Left lung (tissue), 4 donors: ENCODE measurements at regions not wholly inside any gene's neighbourhood (a gene's known extent, or its start where the extent isn't known, plus 50 kb on each side); places are given as distances from the start of the nearest gene placed in this dataset.
"Not testable (repeated sequence)": the region's sequence is repeated elsewhere in the genome, so short reads cannot be mapped to it uniquely, and the experiment has no call there.

Source experiments
- ATAC-seq: fragments of 200-7000 bp; cut with Tn5 transposase; one replicate; pipeline ENCODE4 v1.9.1; 2020; ENCODE audit warnings: moderate library complexity
- DNase-seq, 4 donors: peaks; one replicate each; pipeline ENCODE4 v3.0.0-alpha.2; 2013 to 2020
- H3K27ac ChIP-seq, 2 donors: fragments of 200-600 bp; sonication (generic) in 1 of 2; one replicate each; pipeline versions ENCODE4 v1.5.0 to v1.8.0; 2020 to 2021
- H3K27me3 ChIP-seq, 2 donors: fragments of 200-600 bp; sonication (generic) in 1 of 2; one replicate each; pipeline versions ENCODE4 v1.5.0 to v1.8.0; 2020 to 2021
- H3K36me3 ChIP-seq, 2 donors: fragments of 200-600 bp; sonication (generic) in 1 of 2; one replicate each; pipeline versions ENCODE4 v1.5.0 to v1.8.0; 2020 to 2021
- H3K4me1 ChIP-seq, 2 donors: fragments of 200-600 bp; one replicate each; pipeline ENCODE4 v1.8.0; 2021
- H3K4me3 ChIP-seq, 2 donors: fragments of 200-600 bp; sonication (generic) in 1 of 2; one replicate each; pipeline versions ENCODE4 v1.5.0 to v1.8.0; 2020 to 2021; ENCODE audit warnings: mild to moderate bottlenecking in 1 of 2
- H3K9me3 ChIP-seq, 2 donors: fragments of 200-600 bp; sonication (generic) in 1 of 2; one replicate each; pipeline versions ENCODE4 v1.5.0 to v1.8.0; 2020 to 2021
- CTCF ChIP-seq, 2 donors: fragments of 200-600 bp; sonication (generic) in 1 of 2; IDR thresholded peaks; one replicate each; pipeline versions ENCODE4 v1.5.0 to v1.8.0; 2021; ENCODE audit warnings: antibody characterized with exemption in 2 of 2
- intact Hi-C, 2 donors: fragments of 100-400 bp; cut with DNase I; formaldehyde crosslinking; loops; one replicate each; pipeline versions ENCODE4 v1.11.2 to v1.14.2; 2022
- donor health status: DM: no; HTN: yes; CAD: no.
- donor health status: DM: no; HTN: no; CAD: no.

DNA sequence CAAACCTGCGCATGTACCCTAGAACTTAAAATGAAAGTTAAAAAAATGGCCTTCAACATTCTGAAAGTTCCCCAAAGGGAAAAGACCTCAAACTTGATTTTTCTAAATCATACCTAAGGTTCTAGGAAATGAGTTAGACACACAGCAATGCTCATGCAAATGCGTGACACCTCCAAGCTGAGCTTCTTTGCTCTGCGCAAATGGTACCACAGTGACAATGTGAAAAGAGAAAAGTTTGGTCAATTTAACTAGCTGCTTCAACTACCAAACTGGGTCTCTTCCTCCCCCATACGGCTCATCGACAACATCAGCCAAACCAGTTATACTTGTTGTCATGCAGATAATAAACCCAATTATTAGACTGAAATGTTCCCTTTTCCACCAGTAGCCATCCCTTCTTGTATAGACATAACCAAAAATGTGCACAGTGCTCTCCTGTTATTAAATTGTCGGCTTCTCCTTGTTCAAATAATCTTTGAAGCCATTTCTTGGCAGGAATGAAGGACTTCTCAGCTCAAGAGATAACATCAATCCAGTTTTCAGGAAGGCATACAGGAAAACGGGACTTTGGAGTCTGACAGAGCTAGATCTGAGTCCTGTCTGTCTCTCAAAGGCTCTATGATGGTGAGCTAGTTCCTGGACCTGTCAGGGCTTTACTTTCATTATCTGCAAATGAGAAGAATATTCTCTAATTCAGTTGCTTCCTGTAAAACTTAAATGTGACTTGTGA, 185.6 kb upstream of the NR3C1 start:
- H3K36me3 ChIP-seq = no peaks in the 10 kb centered on the region
- H3K27ac ChIP-seq = no peak overlapping the region
- DNase-seq = no peak
- ATAC-seq = no peak
- no peak overlapping the region for H3K4me3 ChIP-seq
- H3K27me3 ChIP-seq = no peaks in the 10 kb centered on the region
- intact Hi-C loops = no loop called here
- peaks cover 0 to 13% of the 10 kb centered on the region in 2 donors for H3K4me1 ChIP-seq
- no peaks in the 10 kb centered on the region for H3K9me3 ChIP-seq
- no peak for TF ChIP-seq CTCF (IDR thresholded peaks at IDR 0.05)

DNA sequence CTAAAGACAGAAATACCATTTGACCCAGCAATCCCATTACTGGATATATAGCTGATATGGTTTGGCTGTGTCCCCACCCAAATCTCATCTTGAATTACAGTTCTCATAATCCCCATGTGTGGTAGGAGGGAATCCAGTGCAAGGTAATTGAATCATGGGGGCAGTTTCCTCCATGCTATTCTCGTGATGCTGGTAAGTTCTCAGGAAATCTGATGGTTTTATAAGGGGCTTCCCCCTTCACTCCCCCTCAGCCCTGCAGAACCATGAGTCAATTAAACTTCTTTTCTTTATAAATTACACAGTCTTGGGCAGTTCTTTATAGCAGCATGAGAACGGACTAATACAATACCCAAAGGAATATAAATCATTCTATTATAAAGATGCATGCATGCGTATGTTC, 184.6 kb upstream of the NR3C1 start:
- intact Hi-C loops, H3K36me3 ChIP-seq, DNase-seq, H3K4me3 ChIP-seq, H3K27me3 ChIP-seq, ATAC-seq, H3K9me3 ChIP-seq, H3K27ac ChIP-seq: not testable (repeated sequence)
- peaks cover 0 to 18% of the 10 kb centered on the region in 2 donors for H3K4me1 ChIP-seq

- Histone ChIP-seq H3K36me3 (no peaks in the 10 kb centered on the region), H3K27ac (no peak overlapping the region), H3K27me3 (no peaks in the 10 kb centered on the region), H3K4me3 (no peak overlapping the region), H3K9me3 (no peaks in the 10 kb centered on the region), H3K4me1 (peaks cover 0 to 19% of the 10 kb centered on the region in 2 donors)
- no peak for DNase-seq
- ATAC-seq = no peak
- intact Hi-C loops = no loop called here
- no peak for TF ChIP-seq CTCF (IDR thresholded peaks at IDR 0.05)
These were observed 183.4 kb upstream of the NR3C1 start for GRCh38 chr5:143586781-143587362.

GRCh38 chr5:143585970-143586369, 182.5 kb upstream of the NR3C1 start:
- ATAC-seq (no peak), DNase-seq (no peak)
- no peaks in the 10 kb centered on the region for H3K36me3 ChIP-seq
- H3K9me3 ChIP-seq = no peaks in the 10 kb centered on the region
- H3K4me1 ChIP-seq = peaks cover 0 to 19% of the 10 kb centered on the region in 2 donors
- H3K4me3 ChIP-seq = no peak overlapping the region
- intact Hi-C loops = no loop called here
- no peak for TF ChIP-seq CTCF (IDR thresholded peaks at IDR 0.05)
- no peaks in the 10 kb centered on the region for H3K27me3 ChIP-seq
- no peak overlapping the region for H3K27ac ChIP-seq

DNA sequence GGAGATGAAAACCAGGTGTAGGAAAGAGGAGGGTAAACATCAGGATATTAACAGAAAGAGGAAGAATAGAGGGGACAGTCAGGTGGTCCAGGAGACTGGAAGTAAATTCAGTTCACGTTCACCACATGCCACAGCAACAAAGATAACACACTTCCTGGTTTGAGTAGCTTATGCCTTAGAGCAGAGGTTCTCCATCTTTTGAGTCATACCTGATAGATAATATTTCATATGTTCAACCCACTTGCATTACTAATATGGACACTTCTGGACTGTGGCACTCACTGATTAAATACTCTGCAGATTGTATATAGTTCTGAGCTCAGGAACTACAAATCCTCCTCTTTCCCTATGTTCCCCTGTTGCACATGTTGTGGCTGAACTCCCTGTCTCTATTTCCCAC, 179.9 kb upstream of the NR3C1 start:
- no peaks in the 10 kb centered on the region for H3K9me3 ChIP-seq
- H3K4me3 ChIP-seq = no peak overlapping the region
- peaks cover 0 to 19% of the 10 kb centered on the region in 2 donors for H3K4me1 ChIP-seq
- no peak for TF ChIP-seq CTCF (IDR thresholded peaks at IDR 0.05)
- no peaks in the 10 kb centered on the region for H3K27me3 ChIP-seq
- intact Hi-C loops = no loop called here
- no peaks in the 10 kb centered on the region for H3K36me3 ChIP-seq
- no peak for ATAC-seq
- no peak for DNase-seq
- H3K27ac ChIP-seq = no peak overlapping the region
